ENCODE measurements at regions not wholly inside any gene's neighbourhood (a gene's known extent, or its start where the extent isn't known, plus 50 kb on each side); places are given as distances from the start of the nearest gene placed in this dataset.

DNA sequence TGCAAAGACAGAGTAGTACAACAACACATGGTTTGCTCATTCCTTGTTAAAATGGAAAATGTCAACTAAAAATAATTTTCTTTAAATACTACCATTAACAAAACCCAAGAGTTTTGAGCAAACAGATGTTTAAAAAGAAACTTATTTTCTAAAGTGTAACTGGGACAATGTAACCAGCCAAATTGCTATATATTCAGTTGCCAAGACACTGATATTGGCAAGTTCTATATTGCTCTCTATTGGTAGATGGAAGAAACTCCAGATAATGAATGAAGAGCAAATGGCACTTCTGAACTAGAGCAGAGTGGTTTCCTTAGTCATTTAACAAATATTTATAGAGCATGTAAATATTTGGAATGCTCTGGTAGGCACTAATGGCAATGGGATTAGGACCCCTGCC is 966.2 kb downstream of the RPA4 start:
- ATAC-seq = no peak
- POLR2A ChIA-PET = no interaction called here

GRCh38 chrX:97850911-97851310 is 967.2 kb downstream of the RPA4 start:
- TF ChIP-seq PRRX2 (CRISPR knock-in tag; IDR thresholded peaks at IDR 0.05) (no peak), ZNF219 (CRISPR knock-in tag; IDR thresholded peaks at IDR 0.05; ENCODE audit: borderline replicate concordance) (no peak), FOXK1 (CRISPR knock-in tag; IDR thresholded peaks at IDR 0.05) (no peak), ZSCAN18 (CRISPR knock-in tag; IDR thresholded peaks at IDR 0.05) (no peak), IRF1 (CRISPR knock-in tag; IDR thresholded peaks at IDR 0.05) (no peak), NFATC4 (CRISPR knock-in tag; IDR thresholded peaks at IDR 0.05) (no peak), AFF4 (CRISPR knock-in tag; IDR thresholded peaks at IDR 0.05; ENCODE audit: borderline replicate concordance) (no peak), ARID4B (CRISPR knock-in tag; IDR thresholded peaks at IDR 0.05; ENCODE audit: borderline replicate concordance) (no peak), ZNF138 (CRISPR knock-in tag; conservative IDR thresholded peaks at IDR 0.05) (no peak), SMAD3 (CRISPR knock-in tag; IDR thresholded peaks at IDR 0.05; ENCODE audit: borderline replicate concordance) (no peak)
- TF ChIP-seq, protein P1, sequence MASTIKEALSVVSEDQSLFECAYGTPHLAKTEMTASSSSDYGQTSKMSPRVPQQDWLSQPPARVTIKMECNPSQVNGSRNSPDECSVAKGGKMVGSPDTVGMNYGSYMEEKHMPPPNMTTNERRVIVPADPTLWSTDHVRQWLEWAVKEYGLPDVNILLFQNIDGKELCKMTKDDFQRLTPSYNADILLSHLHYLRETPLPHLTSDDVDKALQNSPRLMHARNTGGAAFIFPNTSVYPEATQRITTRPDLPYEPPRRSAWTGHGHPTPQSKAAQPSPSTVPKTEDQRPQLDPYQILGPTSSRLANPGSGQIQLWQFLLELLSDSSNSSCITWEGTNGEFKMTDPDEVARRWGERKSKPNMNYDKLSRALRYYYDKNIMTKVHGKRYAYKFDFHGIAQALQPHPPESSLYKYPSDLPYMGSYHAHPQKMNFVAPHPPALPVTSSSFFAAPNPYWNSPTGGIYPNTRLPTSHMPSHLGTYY (CRISPR knock-in tag; IDR thresholded peaks at IDR 0.05) = no peak
- ChIA-PET POLR2A (no interaction called here), CTCF (no interaction called here)
- Mint-ChIP-seq H3K4me1 (no peaks in the 10 kb centered on the region), H3K27me3 (ENCODE audit: low read depth) (no peaks in the 10 kb centered on the region; the same call in 1 of the 2 replicates), H3K27ac (no peak overlapping the region), H3K4me3 (no peak overlapping the region), H3K36me3 (peaks cover 25% of the 10 kb centered on the region), H3K9me3 (peaks cover 32% of the 10 kb centered on the region)
- ATAC-seq = no peak
- no peak for DNase-seq (ENCODE audit: low spot score)

More for the DNA sequence above, 966.2 kb downstream of the RPA4 start:
- no peak overlapping the region for H3K4me3 Mint-ChIP-seq
- TF ChIP-seq ZBTB21 (CRISPR knock-in tag; IDR thresholded peaks at IDR 0.05; ENCODE audit: borderline replicate concordance) = no peak
- no peak for TF ChIP-seq MAX (CRISPR knock-in tag; IDR thresholded peaks at IDR 0.05)
- no peak for TF ChIP-seq GTF2I (CRISPR knock-in tag; conservative IDR thresholded peaks at IDR 0.05)
- TF ChIP-seq ZMAT4 (CRISPR knock-in tag; IDR thresholded peaks at IDR 0.05) = no peak
- no peak for TF ChIP-seq EMX1 (CRISPR knock-in tag; IDR thresholded peaks at IDR 0.05)
- TF ChIP-seq NR1H2 (CRISPR knock-in tag; IDR thresholded peaks at IDR 0.05) = no peak
- TF ChIP-seq PRRX2 (CRISPR knock-in tag; IDR thresholded peaks at IDR 0.05) = no peak
- TF ChIP-seq CBFB (CRISPR knock-in tag; IDR thresholded peaks at IDR 0.05; ENCODE audit: low read depth) = no peak
- TF ChIP-seq, protein P1 (CRISPR knock-in tag; IDR thresholded peaks at IDR 0.05) = no peak
- no peak for TF ChIP-seq ZSCAN18 (CRISPR knock-in tag; IDR thresholded peaks at IDR 0.05)
- CTCF ChIA-PET = no interaction called here
- H3K27ac Mint-ChIP-seq = no peak overlapping the region
- no peak for DNase-seq (ENCODE audit: low spot score)
- H3K9me3 Mint-ChIP-seq = peaks cover 40% of the 10 kb centered on the region
- no peaks in the 10 kb centered on the region; the same call in 1 of the 2 replicates for H3K27me3 Mint-ChIP-seq (ENCODE audit: low read depth)
- peaks cover 32% of the 10 kb centered on the region for H3K36me3 Mint-ChIP-seq
- H3K4me1 Mint-ChIP-seq = no peaks in the 10 kb centered on the region
